Gastroesophageal sphincter (tissue), 4 donors: ENCODE measurements at regions not wholly inside any gene's neighbourhood (a gene's known extent, or its start where the extent isn't known, plus 50 kb on each side); places are given as distances from the start of the nearest gene placed in this dataset.

Experiments
- ATAC-seq: fragments of 150-250 bp; one replicate; pipeline ENCODE4 v1.9.1; 2016; ENCODE audit warnings: mild to moderate bottlenecking, moderate library complexity
- H3K27ac ChIP-seq, 4 donors: fragments of 200-600 bp; sonication (generic) in 3 of 4; 1 replicate in 3 of 4; 2 replicates in 1 of 4; pipeline ENCODE4 v1.5.1; 2016 to 2019
- H3K27me3 ChIP-seq: fragments of 200-600 bp; sonication (generic); one replicate; pipeline ENCODE4 v1.5.1; 2019
- H3K36me3 ChIP-seq, 2 donors: fragments of 200-600 bp; sonication (generic); one replicate each; pipeline ENCODE4 v1.5.1; 2019; ENCODE audit warnings: control low read depth in 1 of 2
- H3K4me1 ChIP-seq, 3 donors: fragments of 200-600 bp; sonication (generic); 1 replicate in 2 of 3; 2 replicates in 1 of 3; pipeline ENCODE4 v1.5.1; 2016 to 2019; ENCODE audit warnings: control low read depth in 2 of 3
- H3K4me3 ChIP-seq, 2 donors: fragments of 200-600 bp; sonication (generic); one replicate each; pipeline ENCODE4 v1.5.1; 2019; ENCODE audit warnings: mild to moderate bottlenecking in 1 of 2, moderate library complexity in 1 of 2
- H3K9me3 ChIP-seq, 3 donors: fragments of 200-600 bp; sonication (generic); one replicate each; pipeline ENCODE4 v1.5.1; 2017 to 2019; ENCODE audit warnings: control low read depth in 2 of 3
- CTCF ChIP-seq, 4 experiments: fragments of 200-600 bp in 2 of 4; fragments of 450-650 bp in 2 of 4; sonication (generic) in 1 of 4; IDR thresholded peaks; one replicate each; pipeline ENCODE4 v1.5.1; 2017 to 2019; ENCODE audit warnings: antibody characterized with exemption in 4 of 4, mild to moderate bottlenecking in 2 of 4, moderate library complexity in 2 of 4
- EP300 ChIP-seq: sonication (generic); formaldehyde crosslinking; IDR thresholded peaks from one replicate; pipeline ENCODE4 v1.6.1; 2017; ENCODE audit warnings: antibody characterized with exemption, mild to moderate bottlenecking
- POLR2A ChIP-seq, 2 donors: fragments of 450-650 bp; IDR thresholded peaks; one replicate each; pipeline ENCODE4 v1.6.1; 2017; ENCODE audit warnings: antibody characterized with exemption in 2 of 2, mild to moderate bottlenecking in 2 of 2, moderate library complexity in 1 of 2
- POLR2AphosphoS5 ChIP-seq: sonication (generic); formaldehyde crosslinking; IDR thresholded peaks from one replicate; pipeline ENCODE4 v1.6.1; 2017; ENCODE audit warnings: antibody characterized with exemption
- WGBS, 2 donors: methylation state at CpG; one replicate each; pipeline ENCODE4 v1.1.5; 2018; ENCODE audit warnings: low coverage in 1 of 2; 5-methylcytosine and 5-hydroxymethylcytosine counted together

- Histone ChIP-seq H3K4me1 (peaks cover 4 to 32% (median 5%) of the 10 kb centered on the region in 3 donors), H3K36me3 (no peaks in the 10 kb centered on the region), H3K4me3 (no peak overlapping the region), H3K27me3 (no peaks in the 10 kb centered on the region), H3K9me3 (no peaks in the 10 kb centered on the region), H3K27ac (peak overlapping the region in 3 of 4 donors; percentile 16 to 32 (median 26))
- no peak for TF ChIP-seq POLR2AphosphoS5
- TF ChIP-seq EP300: no peak
- TF ChIP-seq POLR2A (IDR thresholded peaks at IDR 0.05): no peak
- TF ChIP-seq CTCF (IDR thresholded peaks at IDR 0.05): no peak
- WGBS, 2 donors: 47 to 100% methylated on average over 1 of the region's 1 CpG
- ATAC-seq: no peak
Measured at GRCh38 chr7:17520941-17521340, 222.5 kb downstream of the AHR start.

DNA sequence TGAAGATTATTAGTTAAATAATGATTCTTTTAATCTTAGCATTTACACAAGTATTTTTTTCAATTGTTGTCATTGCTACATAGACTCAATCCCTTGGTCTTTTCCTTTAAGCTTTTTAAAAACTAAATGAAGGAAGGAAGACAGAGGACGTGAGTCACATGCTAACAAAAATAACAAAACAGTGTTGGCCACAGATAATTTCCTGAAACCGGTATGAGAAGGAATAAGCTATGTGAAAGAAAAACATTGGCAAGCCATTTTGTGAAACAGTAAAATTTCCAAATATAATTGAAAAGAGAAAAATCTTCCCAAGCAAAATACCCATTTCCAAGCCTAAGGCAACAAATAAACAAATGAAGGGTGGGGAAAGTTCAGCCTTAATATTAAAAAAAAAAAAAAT lies 223.0 kb downstream of the AHR start:
- 0 to 5% methylated on average over 2 of the region's 2 CpGs for WGBS, 2 donors
- H3K36me3 ChIP-seq: no peaks in the 10 kb centered on the region
- H3K4me3 ChIP-seq: no peak overlapping the region
- no peak for TF ChIP-seq EP300
- no peak for TF ChIP-seq POLR2A (IDR thresholded peaks at IDR 0.05)
- no peak for TF ChIP-seq POLR2AphosphoS5
- peak; percentile 50 for ATAC-seq
- H3K27me3 ChIP-seq: no peaks in the 10 kb centered on the region
- H3K9me3 ChIP-seq: no peaks in the 10 kb centered on the region
- H3K4me1 ChIP-seq: peaks cover 4 to 32% (median 5%) of the 10 kb centered on the region in 3 donors
- peak overlapping the region in 3 of 4 donors; percentile 16 to 32 (median 26) for H3K27ac ChIP-seq

DNA sequence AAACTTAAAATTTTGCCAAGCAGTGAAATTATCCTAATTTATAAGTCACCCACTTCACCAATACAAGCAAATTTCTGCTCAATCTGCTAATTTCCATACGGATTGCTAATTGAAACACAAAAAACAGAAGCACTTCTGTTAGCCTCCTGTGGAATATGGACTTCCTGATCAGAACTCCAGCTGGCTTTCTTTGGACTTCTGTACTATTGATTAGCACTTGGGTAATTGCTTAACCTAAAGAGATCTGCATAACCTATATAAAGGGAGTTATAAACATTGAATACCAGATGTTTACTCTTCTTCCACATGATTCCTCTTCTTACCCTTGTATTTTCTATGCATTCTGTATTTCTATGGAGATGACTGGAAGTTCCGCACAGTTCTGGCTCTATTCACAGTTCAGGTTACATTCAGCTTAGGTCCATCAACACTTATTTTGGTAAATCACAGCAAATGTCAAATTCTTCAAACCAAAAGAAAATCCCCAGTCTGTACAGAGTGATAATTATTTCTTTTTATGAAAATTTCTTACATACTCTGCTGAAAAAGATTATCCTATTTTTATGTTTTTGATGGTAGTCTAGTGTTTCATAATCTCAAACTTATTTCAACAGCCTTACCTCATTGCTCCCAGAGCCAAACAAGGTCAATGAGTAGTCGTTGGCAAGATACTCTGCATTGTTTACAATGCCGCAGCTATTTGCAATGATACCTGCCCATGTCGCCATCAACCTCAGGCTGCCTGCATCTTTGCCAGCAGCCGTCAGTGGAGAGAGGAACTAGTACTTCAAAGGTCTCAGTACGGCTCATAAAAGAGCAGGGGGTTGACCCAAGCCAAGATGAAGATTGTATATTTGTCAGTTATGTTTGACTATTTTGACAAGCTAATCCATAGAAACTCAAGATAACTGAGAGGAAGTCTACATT lies 225.6 kb downstream of the AHR start:
- Histone ChIP-seq H3K9me3 (no peaks in the 10 kb centered on the region), H3K4me3 (no peak overlapping the region), H3K27ac (peak overlapping the region in 3 of 4 donors; percentile 2 to 52 (median 6)), H3K36me3 (no peaks in the 10 kb centered on the region), H3K27me3 (no peaks in the 10 kb centered on the region), H3K4me1 (peaks cover 4 to 32% (median 5%) of the 10 kb centered on the region in 3 donors)
- 34 to 69% methylated on average over 6 of the region's 7 CpGs for WGBS, 2 donors
- TF ChIP-seq POLR2AphosphoS5: peak; percentile 46
- no peak for TF ChIP-seq CTCF (IDR thresholded peaks at IDR 0.05)
- peak; percentile 77 for ATAC-seq

GRCh38 chr7:17524746-17525145 lies 226.3 kb downstream of the AHR start:
- 72 to 94% methylated on average over 2 to 3 of the region's 3 CpGs for WGBS, 2 donors

DNA sequence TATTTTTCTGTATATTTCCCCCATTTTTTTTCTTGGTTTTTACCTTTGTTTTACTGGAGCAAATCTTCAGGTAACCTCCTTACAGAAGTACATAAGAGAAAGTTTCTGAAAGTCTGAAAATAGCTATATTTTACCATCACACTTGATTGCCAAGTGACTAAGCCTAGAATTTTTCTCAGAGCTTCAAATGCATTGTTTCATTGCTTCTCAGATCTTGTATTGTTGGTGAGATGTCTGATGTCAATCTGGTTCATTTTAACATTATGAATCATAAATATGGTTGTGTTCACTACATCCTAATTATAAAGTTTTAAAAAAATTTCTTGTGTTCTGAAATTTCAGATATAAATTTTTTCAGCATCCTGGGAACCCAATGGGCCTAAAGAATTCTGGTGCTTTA lies 228.2 kb downstream of the AHR start:
- H3K4me1 ChIP-seq: peaks cover 4 to 25% (median 5%) of the 10 kb centered on the region in 3 donors
- H3K9me3 ChIP-seq: no peaks in the 10 kb centered on the region
- no peaks in the 10 kb centered on the region for H3K27me3 ChIP-seq
- no peak for ATAC-seq
- H3K4me3 ChIP-seq: no peak overlapping the region
- TF ChIP-seq POLR2AphosphoS5 (no peak), POLR2A (IDR thresholded peaks at IDR 0.05) (no peak), EP300 (no peak), CTCF (IDR thresholded peaks at IDR 0.05) (no peak)
- no peaks in the 10 kb centered on the region for H3K36me3 ChIP-seq
- H3K27ac ChIP-seq: no peak overlapping the region

More at GRCh38 chr7:17524746-17525145, 226.3 kb downstream of the AHR start:
- Histone ChIP-seq H3K27ac (peak overlapping the region in 1 of 4 donors; percentile 2), H3K4me3 (no peak overlapping the region), H3K36me3 (no peaks in the 10 kb centered on the region), H3K4me1 (peaks cover 4 to 32% (median 5%) of the 10 kb centered on the region in 3 donors), H3K9me3 (no peaks in the 10 kb centered on the region), H3K27me3 (no peaks in the 10 kb centered on the region)
- no peak for ATAC-seq
- TF ChIP-seq EP300: no peak
- TF ChIP-seq POLR2AphosphoS5: no peak
- no peak for TF ChIP-seq POLR2A (IDR thresholded peaks at IDR 0.05)

DNA sequence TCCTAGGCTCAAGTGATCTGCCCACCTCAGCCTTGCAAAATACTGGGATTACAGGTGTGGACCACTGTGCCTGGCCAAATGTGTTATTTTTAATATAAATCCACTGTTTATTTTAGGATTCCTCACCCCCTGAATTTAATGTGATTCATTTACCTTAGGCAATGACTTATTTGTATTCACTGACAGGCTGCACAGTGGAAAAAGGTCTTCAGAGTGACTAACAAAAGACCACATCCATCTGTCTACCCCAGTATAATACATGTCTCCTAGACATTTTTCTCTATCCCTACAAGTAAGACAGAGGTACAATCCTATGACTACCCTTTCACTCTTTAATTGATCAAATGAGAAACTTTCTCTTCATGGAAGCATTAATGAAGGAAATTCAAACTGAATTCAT lies 230.2 kb downstream of the AHR start:
- no peak for ATAC-seq
- no peaks in the 10 kb centered on the region for H3K27me3 ChIP-seq
- H3K9me3 ChIP-seq: no peaks in the 10 kb centered on the region
- H3K4me3 ChIP-seq: no peak overlapping the region
- TF ChIP-seq CTCF (IDR thresholded peaks at IDR 0.05): no peak
- TF ChIP-seq EP300: no peak
- TF ChIP-seq POLR2A (IDR thresholded peaks at IDR 0.05): no peak
- no peak for TF ChIP-seq POLR2AphosphoS5
- no peaks in the 10 kb centered on the region for H3K36me3 ChIP-seq
- H3K27ac ChIP-seq: no peak overlapping the region
- H3K4me1 ChIP-seq: peaks cover 2 to 15% (median 3%) of the 10 kb centered on the region in 3 donors
